GM19438 (cell line): ENCODE measurements at regions not wholly inside any gene's neighbourhood (a gene's known extent, or its start where the extent isn't known, plus 50 kb on each side); places are given as distances from the start of the nearest gene placed in this dataset.
"Not testable (repeated sequence)": the region's sequence is repeated elsewhere in the genome, so short reads cannot be mapped to it uniquely, and the experiment has no call there.

Source experiments
- ATAC-seq: cut with Tn5 transposase; IDR thresholded peaks from one replicate; pipeline ENCODE4 v1.9.1; 2021; ENCODE audit warnings: low read depth; ENCODE audit not compliant: unreplicated experiment

DNA sequence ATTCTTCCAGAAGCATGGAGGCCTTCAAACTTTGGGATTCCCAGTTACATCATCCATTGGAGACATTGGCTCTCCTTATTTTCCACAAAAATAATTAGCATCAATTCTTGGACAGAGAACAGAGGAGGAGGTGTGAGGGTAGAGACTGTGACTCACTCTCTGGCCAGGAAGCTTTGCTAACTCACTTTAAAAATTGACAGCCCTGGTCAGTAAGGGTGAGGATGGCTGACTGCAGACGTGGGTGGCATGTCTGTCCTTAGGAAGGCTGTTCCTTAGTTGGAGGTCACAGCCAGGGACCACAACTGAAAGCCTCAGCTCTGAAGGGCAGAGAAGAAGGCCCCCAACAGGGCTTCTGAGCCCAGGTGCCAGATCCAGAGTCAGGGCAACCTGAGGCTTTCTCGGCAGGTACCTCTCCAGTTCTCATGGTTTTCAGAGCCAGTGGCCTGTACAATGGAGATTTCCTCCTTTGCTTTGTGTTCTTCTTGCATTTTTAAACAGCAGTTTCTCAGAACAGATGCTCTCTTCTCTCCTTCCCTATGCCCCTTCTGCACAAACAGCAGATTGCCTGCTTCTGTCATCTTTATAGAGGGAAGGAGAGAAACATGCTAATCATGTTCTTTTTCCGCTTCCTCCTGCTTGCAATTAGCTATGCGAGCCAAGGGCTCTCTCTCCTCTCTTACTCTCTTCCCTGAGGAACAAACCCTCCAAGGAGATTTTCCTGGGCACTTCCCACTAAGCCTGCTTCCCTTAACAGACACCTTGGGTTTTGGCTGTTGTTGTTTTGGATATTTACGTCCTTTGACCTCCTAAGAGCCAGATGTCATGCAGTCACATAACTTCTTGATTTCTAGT is 92.5 kb upstream of the ZNF366 start:
- ATAC-seq = no peak

GRCh38 chr5:72599065-72599433 is 91.8 kb upstream of the ZNF366 start:
- no peak for ATAC-seq

- ATAC-seq = no peak
Measured at GRCh38 chr5:72598401-72599064, 91.3 kb upstream of the ZNF366 start.

- ATAC-seq = no peak
Measured at GRCh38 chr5:72597456-72597948, 90.3 kb upstream of the ZNF366 start.

GRCh38 chr5:72596956-72597355 is 89.7 kb upstream of the ZNF366 start:
- ATAC-seq = no peak

DNA sequence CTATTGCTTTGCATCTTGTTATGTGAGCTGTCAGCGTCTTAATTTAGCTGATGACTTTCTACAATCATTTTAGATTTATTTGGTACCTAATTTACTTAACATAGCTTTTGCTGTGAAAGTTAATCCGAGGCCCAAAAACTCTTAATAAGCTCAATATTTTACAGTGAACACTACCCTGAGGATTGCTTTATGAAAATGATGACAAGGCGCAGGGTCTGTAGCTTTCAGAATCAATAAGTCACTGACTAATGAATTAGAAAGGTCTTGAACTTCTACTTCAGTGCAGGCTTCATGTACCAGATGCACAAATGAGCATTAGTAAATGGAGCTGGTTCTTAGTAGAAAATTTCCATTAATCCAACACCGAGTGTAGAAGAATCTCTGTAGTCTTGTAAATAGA is 81.4 kb upstream of the ZNF366 start:
- ATAC-seq = no peak

DNA sequence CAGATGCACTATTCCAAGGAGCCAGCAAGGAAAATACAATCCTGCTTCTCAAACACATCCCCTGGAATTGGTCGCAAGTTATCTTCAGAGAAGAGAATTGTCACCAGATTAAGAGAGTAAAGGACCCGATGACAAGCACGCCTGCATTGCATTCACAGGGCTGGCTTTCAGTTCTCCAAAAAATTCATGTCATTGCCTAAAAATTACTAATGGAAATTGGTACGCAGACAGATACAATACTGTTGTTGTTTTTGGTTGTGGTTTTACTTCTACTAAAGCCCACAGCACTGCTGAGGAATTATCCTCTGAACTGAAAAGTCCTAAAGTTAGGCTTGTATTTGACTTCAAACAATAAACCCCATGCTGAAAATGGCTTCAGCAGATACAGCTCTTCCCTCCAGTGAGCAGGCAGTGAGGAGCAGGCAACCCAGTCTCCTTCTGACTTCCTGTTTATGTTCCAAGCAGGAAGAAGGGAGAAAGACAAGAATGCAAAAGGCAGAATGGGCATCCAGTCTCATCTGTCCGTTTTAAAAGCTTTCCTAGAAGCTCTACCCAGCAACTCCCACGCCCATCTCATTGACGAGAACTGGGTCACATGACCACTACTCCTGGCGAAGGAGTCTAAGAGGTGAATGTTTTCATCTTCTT is 80.6 kb upstream of the ZNF366 start:
- ATAC-seq = no peak

DNA sequence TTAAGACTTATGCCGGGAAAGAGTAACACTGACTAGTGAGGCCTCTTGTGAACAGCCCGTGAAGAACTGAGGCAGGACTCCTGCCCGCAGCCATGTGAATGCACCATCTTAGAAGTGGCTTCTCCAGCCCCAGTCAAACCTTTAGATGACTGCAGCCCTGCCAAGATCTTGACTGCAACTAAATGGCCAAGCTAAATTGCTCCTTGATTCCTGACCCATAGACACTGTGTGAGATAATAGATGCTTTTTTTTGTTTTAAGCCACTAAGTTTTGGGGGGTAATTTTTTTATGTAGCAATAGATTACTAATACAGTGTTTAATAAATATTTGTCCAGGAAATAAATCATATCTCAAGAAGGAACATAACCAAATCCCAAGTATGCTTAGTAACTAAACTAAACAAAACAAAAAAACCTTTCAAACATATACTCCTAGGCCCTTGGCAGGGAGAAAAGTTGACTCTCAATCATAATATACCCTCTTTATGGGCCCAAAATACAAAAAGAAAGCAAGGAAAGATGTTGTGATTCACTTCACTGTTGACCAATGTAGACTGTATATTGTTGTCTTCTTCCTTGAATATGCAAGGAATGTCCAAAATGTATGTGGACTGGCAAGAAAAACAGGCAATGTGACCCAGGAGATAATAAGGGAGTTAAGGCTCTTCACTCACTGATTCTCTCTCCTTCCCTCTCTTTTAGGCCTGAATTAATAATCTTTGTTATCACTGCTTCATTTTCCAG is 79.7 kb upstream of the ZNF366 start:
- ATAC-seq = no peak

GRCh38 chr5:72584466-72584865 is 77.3 kb upstream of the ZNF366 start:
- ATAC-seq = peak; percentile 84

GRCh38 chr5:72579290-72579689 is 72.1 kb upstream of the ZNF366 start:
- ATAC-seq = not testable (repeated sequence)

- ATAC-seq = no peak
Measured at GRCh38 chr5:72572236-72572765, 65.1 kb upstream of the ZNF366 start.

DNA sequence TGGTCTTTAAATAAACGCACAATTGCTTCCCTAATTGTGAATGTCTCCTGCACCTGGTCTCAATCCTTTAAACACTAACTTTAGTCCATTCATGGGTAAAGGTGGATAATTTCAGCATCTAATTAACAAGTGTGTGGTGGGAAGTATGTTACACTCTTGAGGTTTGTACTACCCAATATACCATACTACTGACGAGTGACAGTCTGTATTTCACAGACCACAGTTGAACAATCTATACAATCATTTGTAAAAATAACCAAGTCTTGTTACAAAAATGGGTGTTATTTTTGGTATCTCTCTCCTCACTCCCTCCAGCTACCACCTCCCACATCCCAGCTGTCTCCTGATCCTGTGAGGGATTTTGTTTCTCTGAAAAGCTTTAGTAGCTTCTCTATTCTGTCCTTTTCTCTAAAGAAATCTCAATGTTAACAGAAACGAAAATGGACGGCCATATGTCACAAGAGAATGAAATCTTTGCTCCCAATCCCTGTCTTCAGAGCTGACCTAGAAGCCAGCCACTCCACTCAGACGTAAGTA is 62.3 kb upstream of the ZNF366 start:
- ATAC-seq = no peak

GRCh38 chr5:72566746-72567145 is 59.5 kb upstream of the ZNF366 start:
- ATAC-seq = no peak

DNA sequence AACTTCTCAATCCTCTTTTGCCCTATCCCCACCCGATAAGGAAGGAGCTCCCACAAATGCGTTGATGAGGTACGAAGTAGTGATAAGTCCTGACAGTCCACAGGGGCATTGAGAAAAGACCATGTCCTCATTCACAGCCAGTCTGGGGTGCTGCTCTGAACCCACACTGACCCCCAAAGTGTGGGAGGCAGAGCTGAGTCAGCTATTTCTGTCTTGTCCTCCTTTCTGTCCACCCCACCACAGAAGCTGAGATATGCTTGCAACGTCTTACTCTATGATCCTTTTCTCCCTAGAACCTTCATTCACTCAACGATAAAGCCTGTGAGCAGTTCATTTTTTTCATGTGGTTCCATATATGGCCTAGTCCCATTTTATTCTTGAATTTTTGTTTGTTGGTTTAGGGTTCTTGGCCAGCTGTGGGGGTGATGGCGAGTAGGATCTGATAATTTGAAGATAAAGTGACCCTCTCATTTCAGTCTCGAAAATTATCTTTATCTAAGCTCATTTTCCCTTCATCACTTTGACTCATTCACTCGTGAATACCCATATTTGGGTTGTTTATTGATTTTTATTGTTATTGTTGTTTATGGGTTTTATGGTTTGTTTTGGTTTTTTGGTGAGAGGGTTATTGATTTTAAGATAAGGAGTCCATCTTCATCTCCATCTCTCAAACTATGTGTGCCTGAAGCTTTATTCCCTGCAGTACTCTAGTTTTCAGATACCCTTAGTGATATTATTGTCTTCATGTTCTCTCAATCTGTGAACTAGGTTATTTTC is 58.5 kb upstream of the ZNF366 start:
- ATAC-seq = no peak

DNA sequence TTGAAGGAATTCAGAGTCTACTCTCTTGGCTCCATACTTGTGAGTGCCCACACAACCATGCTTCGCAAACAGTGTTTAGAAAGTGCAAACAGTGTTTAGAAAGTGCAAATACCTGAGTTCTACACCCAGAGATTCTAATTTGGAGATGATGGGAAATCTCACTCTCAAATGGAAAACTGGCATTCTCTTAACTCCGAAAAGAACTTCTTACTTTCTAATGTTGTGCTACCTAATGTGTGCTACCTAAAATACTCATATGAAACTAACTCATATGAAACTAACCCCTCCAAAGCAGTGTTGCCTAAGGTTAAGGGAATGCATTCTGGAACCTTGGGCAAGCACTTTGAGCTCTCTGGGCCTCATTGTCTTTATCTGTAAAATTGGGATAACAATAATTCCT is 55.5 kb upstream of the ZNF366 start:
- ATAC-seq = no peak

DNA sequence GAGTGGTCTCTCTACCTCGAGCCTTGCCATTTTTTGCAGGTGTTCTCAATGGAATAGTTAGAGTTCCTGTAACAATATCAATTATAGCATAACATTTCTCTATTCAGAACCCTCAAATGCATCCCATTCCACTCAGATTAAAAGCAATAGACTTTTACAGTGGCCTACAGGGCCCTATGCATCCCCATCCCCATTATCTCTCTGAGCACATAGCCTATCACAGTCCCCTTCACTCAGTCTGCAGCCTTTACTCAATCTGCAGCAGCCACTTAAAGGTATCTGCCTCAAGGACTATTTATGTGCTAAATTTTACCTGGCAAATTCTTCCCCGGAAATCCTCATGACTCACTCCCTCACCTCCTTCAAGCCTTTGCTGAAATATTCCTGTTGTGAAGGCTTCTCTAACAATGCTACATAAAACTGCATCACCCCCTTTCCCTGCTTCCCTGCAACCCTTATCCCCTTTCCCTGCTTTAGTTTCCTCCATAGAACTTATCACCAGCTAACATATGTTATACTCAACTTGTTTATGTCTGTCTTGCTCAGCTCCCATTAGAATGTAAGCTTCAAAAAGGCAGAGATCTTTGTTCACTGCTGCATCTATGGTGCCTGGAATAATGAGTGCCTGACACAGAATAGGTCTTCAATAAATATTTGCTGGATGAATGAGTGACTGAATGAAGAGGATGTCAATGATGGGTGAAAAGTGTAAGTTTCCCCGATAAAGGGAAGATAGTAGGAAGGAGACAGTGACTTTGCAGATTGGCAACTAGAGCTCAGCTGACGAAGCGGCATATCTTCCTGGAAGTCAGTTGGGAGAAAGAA is 54.1 kb upstream of the ZNF366 start:
- no peak for ATAC-seq

- ATAC-seq = no peak
Measured at GRCh38 chr5:72559866-72560766, 52.9 kb upstream of the ZNF366 start.

DNA sequence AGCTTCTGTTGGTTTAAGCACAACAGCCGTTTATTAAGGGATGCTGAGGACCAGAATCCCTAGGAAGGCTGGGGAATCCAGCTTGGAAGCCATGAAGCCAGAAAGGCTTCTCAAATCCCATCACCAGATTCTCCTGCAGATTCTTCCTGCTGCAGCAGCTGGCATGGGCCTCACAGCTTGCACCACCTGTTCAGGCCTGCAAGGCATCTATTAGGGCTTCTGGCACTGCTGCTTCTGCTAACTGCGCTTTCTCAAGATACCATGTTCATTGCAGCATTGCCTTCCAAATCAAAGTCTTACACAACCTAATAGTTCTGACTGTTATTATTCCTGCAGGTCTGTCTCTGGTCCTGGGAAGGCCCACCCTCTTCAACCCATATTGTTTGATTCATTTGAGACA is 51.2 kb upstream of the ZNF366 start:
- ATAC-seq = no peak
